HG03159 (cell line): ENCODE measurements at regions not wholly inside any gene's neighbourhood (a gene's known extent, or its start where the extent isn't known, plus 50 kb on each side); places are given as distances from the start of the nearest gene placed in this dataset.
"Not testable (repeated sequence)": the region's sequence is repeated elsewhere in the genome, so short reads cannot be mapped to it uniquely, and the experiment has no call there.

Source experiments
- ATAC-seq: cut with Tn5 transposase; IDR thresholded peaks from one replicate; pipeline ENCODE4 v1.9.1; 2021; ENCODE audit warnings: mild to moderate bottlenecking, moderate library complexity; ENCODE audit not compliant: unreplicated experiment

DNA sequence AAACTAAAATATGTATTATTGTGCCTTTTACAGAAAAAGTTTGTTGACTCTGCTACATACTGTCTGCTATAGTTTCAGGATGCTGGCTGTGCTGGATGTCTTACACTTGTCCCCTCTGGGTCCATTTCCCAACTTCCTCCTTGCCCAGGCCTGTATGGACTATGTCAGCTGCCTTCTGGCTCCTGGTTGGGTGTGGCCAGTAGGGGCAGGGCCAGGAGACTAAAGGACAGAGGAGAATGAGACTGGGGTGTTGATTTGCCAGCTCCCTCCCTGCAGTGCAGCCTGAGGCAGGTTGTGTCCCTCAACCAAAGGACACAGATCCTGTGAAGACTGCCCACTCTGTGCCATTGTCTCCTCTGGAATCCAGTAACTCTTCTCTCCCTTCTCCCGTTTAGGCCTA lies 90.6 kb upstream of the UBE2E2 start:
- no peak for ATAC-seq

DNA sequence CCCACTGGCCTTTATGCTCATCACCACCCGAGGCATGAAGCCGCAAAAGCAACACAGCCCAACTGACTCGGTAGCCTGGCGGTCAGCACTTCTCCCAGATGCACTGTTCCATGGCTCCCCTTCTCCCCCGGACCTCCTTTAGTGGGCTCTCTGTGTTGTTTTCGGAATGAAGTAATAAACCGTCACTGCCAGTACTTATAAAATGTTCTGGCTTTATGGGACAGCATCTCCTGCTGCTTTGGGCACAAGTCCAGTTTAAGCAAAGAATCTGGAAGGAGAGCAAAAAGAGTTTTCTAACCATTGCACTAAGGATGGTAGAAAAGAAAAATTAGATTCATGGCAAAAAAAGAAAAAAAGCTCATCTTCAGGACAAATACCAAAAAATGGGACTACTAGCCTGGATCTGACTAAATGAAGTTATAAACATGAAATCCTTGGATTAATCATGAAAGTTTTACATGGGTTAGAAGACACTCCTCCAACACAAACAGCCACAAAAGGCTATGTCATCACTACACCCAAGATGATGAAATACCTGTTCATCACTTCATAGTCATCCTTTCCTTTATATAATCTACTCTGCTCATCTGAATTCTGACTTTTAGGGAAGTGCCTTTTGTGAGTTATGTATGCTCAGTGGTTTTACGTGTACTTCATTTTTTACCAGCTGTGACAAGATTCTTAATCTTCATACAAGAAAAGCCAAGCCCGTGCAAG lies 89.5 kb upstream of the UBE2E2 start:
- ATAC-seq, result no peak

DNA sequence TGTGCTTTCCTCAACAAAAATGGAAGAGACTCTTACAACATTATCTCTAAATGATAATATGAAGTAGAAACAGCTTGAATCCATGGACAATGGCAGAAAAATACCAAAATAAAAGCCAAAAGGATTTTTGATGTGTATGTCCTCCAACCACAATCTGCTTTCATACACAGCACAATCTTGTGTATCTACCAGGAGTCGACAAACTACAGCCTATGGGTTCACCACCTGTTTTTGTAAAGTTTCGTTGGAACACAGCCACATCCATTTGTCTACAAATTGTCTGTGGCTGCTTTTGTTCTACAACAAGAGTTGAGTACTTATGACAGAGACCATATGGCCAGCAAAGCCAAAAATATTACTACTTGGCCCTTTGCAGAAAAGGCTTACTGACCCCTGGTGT lies 88.7 kb upstream of the UBE2E2 start:
- no peak for ATAC-seq

DNA sequence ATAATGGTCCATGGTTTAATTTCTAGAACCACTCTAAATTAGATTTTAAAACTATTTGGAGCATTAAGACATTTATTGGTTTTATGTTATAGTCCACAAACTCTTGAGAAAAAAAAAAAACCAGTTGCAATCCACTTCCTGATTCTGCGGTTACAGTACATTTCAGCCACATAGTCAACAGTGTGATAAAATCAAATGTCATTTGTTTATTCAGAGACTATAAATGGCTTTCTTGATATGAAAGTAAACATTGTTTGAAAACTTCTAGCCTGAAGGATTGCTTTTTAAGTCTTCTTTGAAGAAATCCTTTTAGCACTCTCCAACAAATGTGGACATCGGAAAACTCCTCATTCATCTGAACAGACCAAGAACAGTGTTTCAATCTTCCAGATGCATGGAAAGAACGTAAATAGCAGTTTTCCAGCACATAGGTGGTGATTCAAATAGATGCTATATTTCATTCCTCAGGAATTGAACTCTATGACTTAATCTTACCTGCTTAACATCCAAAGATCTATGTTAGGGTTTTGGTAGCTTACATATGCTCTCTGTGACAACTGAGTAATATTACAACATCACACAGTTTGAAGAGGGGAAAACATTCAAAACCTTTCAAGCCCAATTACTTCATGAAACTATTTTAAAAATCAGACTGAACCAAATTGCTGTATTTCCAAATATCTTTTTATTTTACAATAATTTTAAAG lies 87.8 kb upstream of the UBE2E2 start:
- no peak for ATAC-seq

DNA sequence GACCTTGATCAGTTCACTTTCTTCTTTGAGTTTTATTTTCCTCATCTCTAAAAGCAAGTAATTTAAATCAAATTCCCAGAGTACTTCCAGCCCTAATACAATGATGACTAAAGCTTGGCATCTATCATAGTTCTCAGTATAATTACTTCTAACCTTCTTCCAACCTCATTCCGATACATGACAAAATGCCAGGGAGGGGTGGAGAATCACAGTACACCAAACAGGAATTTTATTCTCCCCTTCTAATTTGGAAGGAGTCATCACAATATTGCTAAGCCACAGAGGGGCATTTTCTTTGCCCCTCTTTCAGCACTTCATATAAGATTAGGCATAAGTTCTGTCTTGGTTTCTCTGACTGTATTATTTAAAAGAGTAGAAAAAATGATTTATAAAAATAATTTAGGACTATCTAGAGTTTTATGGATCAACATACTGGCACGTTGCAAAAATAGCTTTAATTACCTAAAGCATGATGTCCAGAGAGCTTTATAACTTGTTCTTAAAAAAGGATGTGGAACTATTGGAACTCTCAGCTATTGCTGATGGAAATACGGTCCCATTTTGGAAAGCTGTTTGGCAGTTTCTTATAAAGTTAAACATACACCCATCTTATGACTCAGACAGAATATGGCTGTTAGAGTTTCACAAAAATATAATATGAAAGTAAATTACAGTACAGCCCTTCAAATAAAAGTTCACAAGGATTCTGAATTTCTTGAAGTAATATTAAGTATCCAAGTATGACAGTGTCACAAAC lies 86.9 kb upstream of the UBE2E2 start:
- ATAC-seq, result no peak

DNA sequence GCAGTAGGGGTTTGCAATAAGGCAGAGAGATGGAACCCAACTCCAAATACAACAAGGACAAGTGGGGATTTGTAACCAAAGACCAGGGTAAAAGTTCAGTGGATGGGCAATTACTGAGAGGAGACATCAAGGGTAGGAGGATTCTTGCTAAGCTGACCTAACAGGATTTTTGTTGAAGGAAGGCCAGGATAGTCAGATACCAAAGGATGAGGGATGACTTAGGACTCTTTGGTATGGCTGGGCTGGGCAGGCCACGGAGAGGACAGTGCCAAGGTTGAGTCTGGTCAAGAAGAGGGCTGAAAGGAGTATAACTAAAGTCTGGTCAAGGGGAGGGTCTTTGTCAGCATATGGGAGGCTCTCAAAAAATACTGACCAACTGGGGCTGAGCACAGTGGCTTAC lies 85.3 kb upstream of the UBE2E2 start:
- no peak for ATAC-seq

DNA sequence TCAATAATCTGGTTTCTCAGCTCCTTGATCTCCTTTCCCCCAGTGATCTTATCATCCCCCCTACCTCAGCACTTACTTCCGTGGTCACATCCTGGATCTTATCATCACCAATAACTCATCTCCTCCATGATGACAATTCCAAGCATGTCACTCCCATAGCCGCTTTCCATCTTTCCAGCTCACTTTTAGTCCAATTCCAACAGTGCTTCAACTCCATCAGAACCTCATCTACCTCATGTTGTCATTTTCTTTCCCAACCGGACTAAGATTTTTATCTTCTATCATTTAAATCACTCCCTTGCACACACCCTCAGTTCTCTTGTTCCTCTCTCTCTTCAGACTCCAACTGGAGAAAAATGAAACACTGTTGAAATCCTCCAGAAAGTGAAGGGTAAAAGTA lies 75.9 kb upstream of the UBE2E2 start:
- no peak for ATAC-seq

DNA sequence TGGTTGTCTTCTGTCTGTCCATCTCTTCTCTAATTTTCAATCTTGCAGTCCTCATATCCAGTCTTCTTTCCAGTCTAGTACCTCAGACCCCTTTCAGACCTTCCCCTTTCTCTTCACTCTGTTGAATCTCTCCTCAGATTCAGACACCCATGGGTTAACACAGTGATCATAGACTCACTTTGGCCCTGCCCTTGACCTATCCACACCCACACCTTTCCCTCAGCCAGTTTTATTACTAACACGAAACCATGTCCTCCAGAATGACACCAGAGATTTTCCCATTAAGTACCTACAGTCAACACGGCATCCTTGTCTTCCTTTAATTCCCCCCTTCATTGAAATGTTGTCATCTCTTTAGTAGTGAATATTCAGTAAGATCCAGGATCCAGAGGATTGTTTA lies 74.5 kb upstream of the UBE2E2 start:
- no peak for ATAC-seq

DNA sequence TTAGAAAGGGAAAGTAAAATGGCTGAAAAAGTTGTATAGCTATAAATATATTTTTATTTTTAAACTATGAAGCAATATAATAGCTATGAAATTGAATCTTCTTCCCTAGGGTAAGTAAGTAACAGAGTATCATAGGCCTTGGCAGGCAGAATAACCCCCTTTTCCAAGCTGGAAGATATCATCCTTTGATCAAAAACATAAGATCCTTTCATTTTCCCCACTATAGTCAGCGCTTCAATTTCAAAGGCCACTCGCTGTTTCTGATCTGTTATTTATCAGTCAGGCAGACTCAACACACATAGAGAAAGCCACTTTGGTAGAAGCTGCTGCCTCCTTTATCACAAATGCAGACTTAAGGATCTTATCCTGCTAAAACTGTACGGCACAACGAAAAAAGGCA lies 74.0 kb upstream of the UBE2E2 start:
- ATAC-seq, result no peak

DNA sequence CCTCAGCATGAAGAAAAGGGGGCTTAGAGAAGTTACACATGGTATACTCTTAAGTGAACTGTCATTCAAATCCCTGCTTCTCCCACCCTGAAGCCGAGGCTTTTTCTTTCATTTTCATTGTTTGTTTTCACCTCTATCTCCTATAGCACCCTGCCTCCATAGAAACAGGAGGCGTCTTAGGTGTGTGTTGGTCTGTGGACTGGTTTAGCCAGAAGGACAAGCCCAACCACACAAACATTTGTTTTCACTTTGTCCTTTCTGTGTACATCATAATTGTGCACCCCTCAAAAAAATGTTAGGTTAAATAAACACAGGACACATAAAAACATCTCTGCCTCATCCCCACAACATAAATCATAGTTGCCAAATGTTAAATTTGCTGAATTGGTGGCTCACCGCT lies 73.3 kb upstream of the UBE2E2 start:
- peak; percentile 48 for ATAC-seq

DNA sequence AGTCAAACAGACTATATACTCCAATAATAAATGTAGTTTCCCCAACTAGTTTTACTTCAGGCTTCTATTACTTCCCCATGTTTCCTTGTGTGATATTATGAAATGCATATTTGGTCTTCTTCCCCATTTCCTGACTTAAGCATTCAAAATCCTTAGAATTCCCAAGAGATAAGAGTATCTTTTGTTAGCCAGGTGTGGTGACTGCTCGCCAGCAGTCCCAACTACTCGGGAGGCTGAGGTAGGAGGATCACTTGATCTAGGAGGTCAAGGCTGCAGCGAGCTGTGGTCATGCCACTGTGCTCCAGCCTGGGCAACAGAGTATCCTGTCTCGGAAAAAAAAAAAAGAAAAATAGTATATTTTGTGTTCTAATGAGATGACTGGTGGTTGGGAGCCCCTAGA lies 72.7 kb upstream of the UBE2E2 start:
- ATAC-seq, result no peak

DNA sequence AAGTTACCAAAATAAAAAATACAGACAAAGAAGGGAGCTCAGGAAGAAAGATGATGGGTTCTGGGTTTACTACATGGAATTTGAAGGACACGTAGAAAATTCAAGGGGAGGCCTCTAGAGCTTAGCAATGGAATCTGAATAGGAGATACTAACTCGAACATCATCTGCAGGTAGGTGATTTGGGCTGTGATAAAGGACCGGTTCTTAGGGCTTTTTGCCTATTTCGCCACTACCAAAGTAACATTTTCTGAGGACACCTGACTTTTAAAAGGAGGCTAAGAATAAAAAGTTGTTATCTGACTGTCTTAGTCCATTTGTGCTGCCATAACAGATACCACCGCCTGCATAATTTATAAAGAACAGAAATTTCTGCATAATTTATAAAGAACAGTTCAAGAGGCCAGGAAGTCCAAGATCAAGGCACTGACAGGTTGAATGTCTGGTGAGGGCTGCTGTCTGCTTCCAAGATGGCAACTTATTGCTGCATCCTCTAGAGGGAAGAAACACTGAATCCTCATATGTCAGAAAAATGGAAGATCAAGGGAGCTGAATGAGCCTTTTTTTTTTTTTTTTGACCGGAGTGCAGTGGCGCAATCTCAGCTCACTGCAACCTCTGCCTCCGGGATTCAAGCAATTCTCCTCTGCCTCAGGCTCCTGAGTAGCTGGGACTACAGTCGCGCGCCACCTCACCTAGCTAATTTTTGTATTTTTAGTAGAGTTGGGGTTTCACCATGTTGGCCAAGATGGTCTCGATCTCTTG lies 67.9 kb upstream of the UBE2E2 start:
- ATAC-seq, result no peak

DNA sequence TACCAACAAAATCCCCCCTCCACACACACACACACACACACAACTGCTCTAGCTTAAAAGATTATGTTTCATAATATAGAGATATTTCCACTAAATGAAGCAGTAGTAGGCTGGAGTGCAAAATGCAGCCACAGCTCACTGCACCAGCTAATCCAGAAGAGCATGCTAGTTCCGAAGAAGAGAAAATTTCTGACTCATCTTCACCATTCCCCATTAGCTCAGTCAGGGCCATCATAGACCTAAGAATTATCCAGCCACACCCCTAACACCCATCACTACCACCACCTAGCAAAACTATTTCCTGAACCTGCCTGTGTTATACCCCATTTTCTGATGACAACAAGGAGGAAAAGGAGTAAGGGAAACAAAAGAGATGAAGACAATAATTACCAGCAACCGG lies 67.1 kb upstream of the UBE2E2 start:
- ATAC-seq, result no peak

DNA sequence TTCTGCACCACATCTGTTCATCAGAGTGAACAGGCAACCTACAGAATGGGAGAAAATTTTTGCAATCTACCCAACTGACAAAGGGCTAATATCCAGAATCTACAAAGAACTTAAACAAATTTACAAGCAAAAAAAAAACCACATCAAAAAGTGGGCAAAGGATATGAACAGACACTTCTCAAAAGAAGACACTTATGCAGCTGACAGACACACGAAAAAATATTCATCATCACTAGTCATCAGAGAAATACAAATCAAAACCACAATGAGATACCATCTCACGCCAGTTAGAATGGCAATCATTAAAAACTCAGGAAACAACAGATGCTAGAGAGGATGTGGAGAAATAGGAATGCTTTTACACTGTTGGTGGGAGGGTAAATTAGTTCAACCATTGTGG lies 59.1 kb upstream of the UBE2E2 start:
- not testable (repeated sequence) for ATAC-seq

DNA sequence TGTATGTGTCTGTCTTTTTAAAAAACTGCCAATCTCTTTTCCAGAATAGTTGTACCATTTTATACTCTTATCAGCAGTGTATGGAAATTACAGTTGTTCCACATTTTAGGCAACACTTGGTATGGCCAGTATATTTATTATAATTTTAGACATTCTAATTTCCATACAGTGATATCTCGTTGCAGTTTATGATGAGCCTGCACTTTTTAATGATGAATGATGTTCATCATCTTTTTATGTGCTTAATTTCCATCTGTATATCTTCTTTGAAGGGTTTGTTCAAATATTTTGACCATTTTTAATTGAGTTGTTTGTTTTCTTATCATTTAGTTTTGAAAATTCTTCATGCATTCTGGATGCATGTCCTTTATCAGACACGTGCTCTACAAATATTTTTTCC lies 57.0 kb upstream of the UBE2E2 start:
- ATAC-seq, result no peak

DNA sequence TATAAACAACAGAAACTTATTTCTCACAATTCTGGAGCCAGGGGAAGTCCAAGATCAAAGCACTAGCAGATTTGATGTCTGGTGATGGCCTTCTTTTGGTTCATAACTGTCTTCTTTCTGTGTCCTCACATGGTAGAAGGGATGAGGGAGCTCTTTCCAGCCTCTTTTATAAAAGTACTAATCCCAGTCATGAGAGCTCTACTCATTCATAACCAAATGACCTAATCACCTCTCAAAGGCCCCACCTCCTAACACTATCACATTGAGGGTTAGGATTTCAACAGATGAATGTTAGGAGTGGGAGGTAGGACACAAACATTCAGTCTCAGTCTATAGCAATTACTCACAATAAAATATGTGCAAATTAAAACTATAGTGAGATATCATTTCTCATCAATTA lies 50.1 kb upstream of the UBE2E2 start:
- ATAC-seq, result no peak
